GM12878 (cell line): ENCODE measurements at regions not wholly inside any gene's neighbourhood (a gene's known extent, or its start where the extent isn't known, plus 50 kb on each side); places are given as distances from the start of the nearest gene placed in this dataset.

ENCODE experiments used
- EZH2 ChIP-seq: IDR thresholded peaks from 2 replicates; pipeline ENCODE4 v1.6.1; 2012; ENCODE audit warnings: low read depth, mild to moderate bottlenecking, control low read depth, inconsistent platforms, low read length, borderline replicate concordance; ENCODE audit not compliant: control insufficient read depth
- JUND ChIP-seq: IDR thresholded peaks from 2 replicates; pipeline ENCODE4 v1.6.1; 2012; ENCODE audit warnings: low read depth, mild to moderate bottlenecking, low read length, improper control_type of control experiment, moderate library complexity
- POLR2A ChIP-seq: IDR thresholded peaks from 2 replicates; pipeline ENCODE4 v1.6.1; 2011; ENCODE audit warnings: low read depth, mild to moderate bottlenecking, low read length
- ZNF24 ChIP-seq: fragments of 450-650 bp; IDR thresholded peaks from 2 replicates; pipeline ENCODE4 v1.6.1; 2017; ENCODE audit warnings: antibody characterized with exemption, mild to moderate bottlenecking
- ZSCAN29 ChIP-seq: fragments of 450-650 bp; IDR thresholded peaks from 2 replicates; pipeline ENCODE4 v1.6.1; 2017; ENCODE audit warnings: mild to moderate bottlenecking, moderate library complexity

- TF ChIP-seq ZNF24 (no peak), ZSCAN29 (no peak), JUND (no peak), EZH2 (no peak), POLR2A (no peak)
Observed at GRCh38 chr4:114116861-114117260, 137.4 kb upstream of the ARSJ start.
